HFFc6 (cell line): ENCODE measurements at regions not wholly inside any gene's neighbourhood (a gene's known extent, or its start where the extent isn't known, plus 50 kb on each side); places are given as distances from the start of the nearest gene placed in this dataset.

Source experiments
- DNase-seq: peaks from one replicate; pipeline ENCODE4 v3.0.0-alpha.2; 2018
- H3K27ac Mint-ChIP-seq: 2 replicates; pipeline ENCODE4 v1.8.0; 2020; ENCODE audit warnings: mild to moderate bottlenecking, mixed read lengths
- H3K27me3 Mint-ChIP-seq: 2 replicates; pipeline ENCODE4 v1.8.0; 2021; ENCODE audit warnings: mild to moderate bottlenecking, moderate library complexity, mixed read lengths; ENCODE audit not compliant: insufficient read depth
- H3K36me3 Mint-ChIP-seq: 2 replicates; pipeline ENCODE4 v1.8.0; 2021; ENCODE audit warnings: low read depth, mixed read lengths
- H3K4me1 Mint-ChIP-seq: 2 replicates; pipeline ENCODE4 v1.8.0; 2020; ENCODE audit warnings: low read depth, mixed read lengths
- H3K4me3 Mint-ChIP-seq: 2 replicates; pipeline ENCODE4 v1.8.0; 2020; ENCODE audit warnings: mild to moderate bottlenecking, moderate library complexity, mixed read lengths
- H3K9me3 Mint-ChIP-seq: 2 replicates; pipeline ENCODE4 v1.8.0; 2020; ENCODE audit warnings: mild to moderate bottlenecking, mixed read lengths
- CTCF ChIP-seq: fragments of 200-600 bp; sonication (generic); IDR thresholded peaks from 2 replicates; pipeline ENCODE4 v1.5.0; 2021; ENCODE audit warnings: antibody characterized with exemption, mild to moderate bottlenecking

GRCh38 chr3:181383201-181383600 is 328.5 kb upstream of the SOX2 start:
- peaks cover 50% of the 10 kb centered on the region for H3K9me3 Mint-ChIP-seq
- no peaks in the 10 kb centered on the region for H3K27me3 Mint-ChIP-seq
- no peak for DNase-seq
- H3K4me1 Mint-ChIP-seq, result no peaks in the 10 kb centered on the region
- no peak overlapping the region for H3K27ac Mint-ChIP-seq
- H3K36me3 Mint-ChIP-seq, result no peaks in the 10 kb centered on the region
- TF ChIP-seq CTCF, result no peak
- H3K4me3 Mint-ChIP-seq, result no peak overlapping the region

GRCh38 chr3:181382656-181383055 is 329.1 kb upstream of the SOX2 start:
- Mint-ChIP-seq H3K27ac (no peak overlapping the region), H3K4me3 (no peak overlapping the region), H3K36me3 (no peaks in the 10 kb centered on the region), H3K4me1 (no peaks in the 10 kb centered on the region), H3K27me3 (no peaks in the 10 kb centered on the region), H3K9me3 (peaks cover 51% of the 10 kb centered on the region)
- no peak for DNase-seq
- no peak for TF ChIP-seq CTCF

- TF ChIP-seq CTCF, result no peak
- Mint-ChIP-seq H3K9me3 (peaks cover 48% of the 10 kb centered on the region), H3K4me1 (no peaks in the 10 kb centered on the region), H3K36me3 (no peaks in the 10 kb centered on the region), H3K27me3 (no peaks in the 10 kb centered on the region), H3K4me3 (no peak overlapping the region), H3K27ac (no peak overlapping the region)
- DNase-seq, result no peak
These were observed 332.4 kb upstream of the SOX2 start for GRCh38 chr3:181379278-181379677.

GRCh38 chr3:181369637-181370036 is 342.1 kb upstream of the SOX2 start:
- Mint-ChIP-seq H3K27ac (no peak overlapping the region), H3K9me3 (peaks cover 27% of the 10 kb centered on the region), H3K36me3 (no peaks in the 10 kb centered on the region), H3K27me3 (no peaks in the 10 kb centered on the region), H3K4me3 (no peak overlapping the region), H3K4me1 (no peaks in the 10 kb centered on the region)
- no peak for DNase-seq
- TF ChIP-seq CTCF, result no peak

- H3K9me3 Mint-ChIP-seq, result peaks cover 27% of the 10 kb centered on the region
- H3K27me3 Mint-ChIP-seq, result no peaks in the 10 kb centered on the region
- H3K36me3 Mint-ChIP-seq, result peaks cover 11% of the 10 kb centered on the region; the same call in 1 of the 2 replicates
- no peaks in the 10 kb centered on the region for H3K4me1 Mint-ChIP-seq
- no peak for DNase-seq
- no peak overlapping the region for H3K27ac Mint-ChIP-seq
- no peak overlapping the region for H3K4me3 Mint-ChIP-seq
- TF ChIP-seq CTCF, result no peak
These were observed 348.5 kb upstream of the SOX2 start for GRCh38 chr3:181363231-181363630.

- H3K27me3 Mint-ChIP-seq, result no peaks in the 10 kb centered on the region
- DNase-seq, result no peak
- no peak overlapping the region for H3K4me3 Mint-ChIP-seq
- no peak overlapping the region for H3K27ac Mint-ChIP-seq
- no peak for TF ChIP-seq CTCF
- H3K36me3 Mint-ChIP-seq, result peaks cover 11% of the 10 kb centered on the region; the same call in 1 of the 2 replicates
- peaks cover 29% of the 10 kb centered on the region for H3K9me3 Mint-ChIP-seq
- H3K4me1 Mint-ChIP-seq, result no peaks in the 10 kb centered on the region
These were observed 349.3 kb upstream of the SOX2 start for GRCh38 chr3:181362378-181362777.
